Lower leg skin (tissue), 3 donors: ENCODE measurements at regions not wholly inside any gene's neighbourhood (a gene's known extent, or its start where the extent isn't known, plus 50 kb on each side); places are given as distances from the start of the nearest gene placed in this dataset.

Source experiments
- POLR2A ChIP-seq, 2 donors: fragments of 450-650 bp; IDR thresholded peaks; one replicate each; pipeline ENCODE4 v1.6.1; 2016 to 2017; ENCODE audit warnings: antibody characterized with exemption in 2 of 2, mild to moderate bottlenecking in 1 of 2, moderate library complexity in 1 of 2
- TF ChIP-seq, protein P1 (sequence below), 3 donors: fragments of 450-650 bp; IDR thresholded peaks; one replicate each; pipeline ENCODE4 v1.5.1; 2016; ENCODE audit warnings: antibody characterized with exemption in 3 of 3, mild to moderate bottlenecking in 3 of 3, moderate library complexity in 2 of 3

DNA sequence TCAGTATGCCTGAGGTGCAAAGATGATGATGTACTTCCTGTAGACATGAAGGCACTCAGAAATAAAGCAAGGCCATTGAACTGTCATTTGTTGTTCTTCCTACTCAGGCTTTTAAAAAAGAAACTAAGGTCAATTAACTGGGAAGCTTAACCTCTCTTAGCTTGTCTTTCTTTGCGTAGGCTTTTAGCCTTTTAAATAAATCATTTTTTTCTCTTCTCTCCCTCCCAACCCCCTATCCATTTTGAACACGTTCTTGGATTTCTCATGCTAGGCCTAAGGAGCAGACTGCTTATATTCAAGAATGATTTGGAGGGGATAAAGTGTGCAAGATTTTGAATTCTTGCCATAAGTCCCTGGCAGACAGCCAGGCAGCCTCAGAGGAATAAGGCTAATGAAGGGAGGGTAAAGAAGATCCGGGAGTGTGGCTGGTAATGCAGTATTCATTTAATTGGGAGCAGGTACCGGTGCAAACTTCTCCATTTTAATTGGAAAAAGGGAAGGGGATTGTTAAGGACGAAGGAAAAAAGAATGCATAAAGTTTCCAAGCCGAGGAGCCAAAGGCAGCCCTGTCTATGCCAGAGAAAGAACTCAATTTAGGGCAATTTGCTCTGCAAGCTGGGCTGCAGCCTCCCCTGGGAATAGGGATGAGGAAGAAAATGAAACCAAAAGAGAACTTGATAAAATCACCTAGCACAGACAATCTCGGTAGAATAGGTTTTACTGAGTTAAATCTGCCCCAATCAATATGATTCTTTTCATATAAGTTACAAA is 343.8 kb upstream of the MMS22L start:
- TF ChIP-seq, protein P1, sequence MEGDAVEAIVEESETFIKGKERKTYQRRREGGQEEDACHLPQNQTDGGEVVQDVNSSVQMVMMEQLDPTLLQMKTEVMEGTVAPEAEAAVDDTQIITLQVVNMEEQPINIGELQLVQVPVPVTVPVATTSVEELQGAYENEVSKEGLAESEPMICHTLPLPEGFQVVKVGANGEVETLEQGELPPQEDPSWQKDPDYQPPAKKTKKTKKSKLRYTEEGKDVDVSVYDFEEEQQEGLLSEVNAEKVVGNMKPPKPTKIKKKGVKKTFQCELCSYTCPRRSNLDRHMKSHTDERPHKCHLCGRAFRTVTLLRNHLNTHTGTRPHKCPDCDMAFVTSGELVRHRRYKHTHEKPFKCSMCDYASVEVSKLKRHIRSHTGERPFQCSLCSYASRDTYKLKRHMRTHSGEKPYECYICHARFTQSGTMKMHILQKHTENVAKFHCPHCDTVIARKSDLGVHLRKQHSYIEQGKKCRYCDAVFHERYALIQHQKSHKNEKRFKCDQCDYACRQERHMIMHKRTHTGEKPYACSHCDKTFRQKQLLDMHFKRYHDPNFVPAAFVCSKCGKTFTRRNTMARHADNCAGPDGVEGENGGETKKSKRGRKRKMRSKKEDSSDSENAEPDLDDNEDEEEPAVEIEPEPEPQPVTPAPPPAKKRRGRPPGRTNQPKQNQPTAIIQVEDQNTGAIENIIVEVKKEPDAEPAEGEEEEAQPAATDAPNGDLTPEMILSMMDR (IDR thresholded peaks at IDR 0.05) = no peak
- no peak for TF ChIP-seq POLR2A (IDR thresholded peaks at IDR 0.05)
